T follicular helper cell (primary cell): ENCODE measurements at regions not wholly inside any gene's neighbourhood (a gene's known extent, or its start where the extent isn't known, plus 50 kb on each side); places are given as distances from the start of the nearest gene placed in this dataset.
"Not testable (repeated sequence)": the region's sequence is repeated elsewhere in the genome, so short reads cannot be mapped to it uniquely, and the experiment has no call there.

Experiments
- DNase-seq: peaks from one replicate; pipeline ENCODE4 v3.0.0-alpha.2; 2020; ENCODE audit warnings: low read depth

- DNase-seq, result no peak
Observed at GRCh38 chr2:131584380-131584779, 56.7 kb downstream of the CCDC74A start.

- no peak for DNase-seq
Observed at GRCh38 chr2:131584940-131585339, 57.3 kb downstream of the CCDC74A start.

GRCh38 chr2:131588152-131588873, 60.6 kb downstream of the CCDC74A start:
- no peak for DNase-seq

GRCh38 chr2:131589126-131589525, 61.4 kb downstream of the CCDC74A start:
- DNase-seq, result not testable (repeated sequence)

GRCh38 chr2:131590366-131590765, 62.7 kb downstream of the CCDC74A start:
- DNase-seq, result no peak

GRCh38 chr2:131590896-131591295, 63.2 kb downstream of the CCDC74A start:
- DNase-seq, result no peak

GRCh38 chr2:131596561-131596960, 68.9 kb downstream of the CCDC74A start:
- DNase-seq, result not testable (repeated sequence)

GRCh38 chr2:131602444-131602843, 74.8 kb downstream of the CCDC74A start:
- not testable (repeated sequence) for DNase-seq

- DNase-seq, result not testable (repeated sequence)
Observed at GRCh38 chr2:131604652-131605051, 77.0 kb downstream of the CCDC74A start.

- DNase-seq, result not testable (repeated sequence)
Observed at GRCh38 chr2:131606366-131606765, 78.7 kb downstream of the CCDC74A start.

GRCh38 chr2:131607056-131607455, 79.4 kb downstream of the CCDC74A start:
- DNase-seq, result not testable (repeated sequence)

GRCh38 chr2:131614539-131614938, 86.9 kb downstream of the CCDC74A start:
- not testable (repeated sequence) for DNase-seq

- DNase-seq, result not testable (repeated sequence)
Observed at GRCh38 chr2:131618320-131618719, 90.6 kb downstream of the CCDC74A start.

GRCh38 chr2:131622874-131623273, 95.2 kb downstream of the CCDC74A start:
- not testable (repeated sequence) for DNase-seq

GRCh38 chr2:131626011-131626410, 98.3 kb downstream of the CCDC74A start:
- not testable (repeated sequence) for DNase-seq

- DNase-seq, result not testable (repeated sequence)
Observed at GRCh38 chr2:131626565-131626964, 98.9 kb downstream of the CCDC74A start.

- not testable (repeated sequence) for DNase-seq
Observed at GRCh38 chr2:131627777-131628176, 100.1 kb downstream of the CCDC74A start.

- not testable (repeated sequence) for DNase-seq
Observed at GRCh38 chr2:131631648-131632047, 104.0 kb downstream of the CCDC74A start.

- not testable (repeated sequence) for DNase-seq
Observed at GRCh38 chr2:131633405-131633804, 105.7 kb downstream of the CCDC74A start.

- DNase-seq, result not testable (repeated sequence)
Observed at GRCh38 chr2:131633827-131634695, 106.4 kb downstream of the CCDC74A start.

GRCh38 chr2:131635611-131636010, 107.9 kb downstream of the CCDC74A start:
- no peak for DNase-seq

GRCh38 chr2:131636704-131637308, 109.1 kb downstream of the CCDC74A start:
- DNase-seq, result not testable (repeated sequence)
